Left forelimb (tissue), 1 donor: ENCODE measurements at regions not wholly inside any gene's neighbourhood (a gene's known extent, or its start where the extent isn't known, plus 50 kb on each side); places are given as distances from the start of the nearest gene placed in this dataset.

Source experiments
- DNase-seq: peaks from one replicate; pipeline ENCODE4 v3.0.0-alpha.2; 2018; ENCODE audit warnings: low spot score

DNA sequence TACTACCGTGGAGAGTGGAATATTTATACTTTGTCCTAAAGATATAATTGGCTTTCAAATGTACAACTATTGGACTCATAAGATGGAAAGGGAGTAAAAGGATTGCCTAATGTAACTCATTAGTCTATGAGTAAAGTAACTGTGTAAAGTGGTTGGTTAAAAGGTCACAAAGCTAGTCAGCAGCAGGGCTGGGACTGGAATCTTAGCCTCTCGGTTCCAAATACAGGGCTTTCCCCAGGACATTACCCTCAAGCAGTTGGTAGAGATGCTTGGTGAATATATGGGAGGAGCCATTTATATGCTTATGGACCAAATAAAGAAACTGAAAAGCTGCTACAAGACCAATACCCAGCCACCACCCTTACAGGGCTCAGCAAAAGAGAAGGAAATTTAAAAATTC, 283.7 kb downstream of the HLX start:
- no peak for DNase-seq

DNA sequence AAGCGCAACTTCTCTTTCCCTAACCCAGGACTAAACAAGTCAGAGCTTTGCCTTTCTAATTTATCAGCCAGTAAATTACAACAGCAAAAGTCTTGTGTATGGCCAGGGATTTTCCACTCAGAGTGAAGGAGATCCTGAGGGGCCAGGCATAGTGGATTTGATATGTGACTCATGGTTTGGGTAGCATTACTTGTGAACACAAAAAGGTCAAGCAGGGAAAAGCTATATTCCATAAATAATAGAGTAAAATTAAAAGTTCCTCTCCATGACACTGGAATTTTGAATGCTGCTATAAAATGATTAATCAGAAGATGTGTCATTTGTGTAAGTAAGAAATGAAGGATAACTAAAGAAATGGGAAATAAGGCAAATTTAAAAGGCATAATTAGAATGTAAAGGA, 284.8 kb downstream of the HLX start:
- DNase-seq = no peak

DNA sequence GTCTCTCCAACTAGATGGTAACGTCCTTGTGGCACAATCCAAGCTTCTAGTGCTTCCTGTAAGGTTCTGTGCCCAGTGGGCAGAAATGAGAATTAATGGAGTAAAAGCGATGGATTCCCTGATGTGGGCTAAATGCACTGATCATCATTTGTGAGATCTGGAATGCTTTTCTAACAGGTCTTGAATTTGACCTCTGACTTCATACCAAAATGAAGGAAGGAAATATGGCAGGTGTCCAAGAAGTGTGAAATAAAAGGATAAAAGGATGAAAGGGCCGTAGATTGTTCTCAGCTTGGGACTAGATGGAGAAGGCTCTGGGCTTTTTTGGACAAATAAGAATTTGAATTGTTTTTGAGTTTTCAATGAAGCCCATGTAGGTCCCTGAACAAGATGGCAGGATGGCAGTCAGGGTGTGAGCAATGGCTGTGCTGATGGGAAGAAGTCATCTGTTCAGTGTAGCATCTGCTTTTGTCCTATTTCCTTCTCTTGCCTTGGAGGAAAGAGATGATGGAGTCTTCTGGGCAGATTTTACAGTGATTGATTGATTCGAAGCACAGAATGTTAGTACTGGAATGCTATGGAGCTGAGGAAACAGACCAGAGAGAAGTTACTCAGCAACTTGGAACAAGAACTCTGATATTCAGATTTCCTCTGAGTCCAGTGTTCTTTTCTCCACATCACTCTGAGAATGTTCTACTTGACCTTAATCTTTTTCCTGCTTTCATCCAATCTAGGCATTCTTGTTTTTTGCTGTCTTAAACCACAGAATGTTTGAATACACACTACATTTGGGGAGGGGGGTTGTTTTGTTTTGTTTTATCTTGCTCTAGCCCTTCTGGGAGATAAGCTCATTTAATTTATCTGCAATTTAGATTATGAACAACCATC, 286.0 kb downstream of the HLX start:
- no peak for DNase-seq

DNA sequence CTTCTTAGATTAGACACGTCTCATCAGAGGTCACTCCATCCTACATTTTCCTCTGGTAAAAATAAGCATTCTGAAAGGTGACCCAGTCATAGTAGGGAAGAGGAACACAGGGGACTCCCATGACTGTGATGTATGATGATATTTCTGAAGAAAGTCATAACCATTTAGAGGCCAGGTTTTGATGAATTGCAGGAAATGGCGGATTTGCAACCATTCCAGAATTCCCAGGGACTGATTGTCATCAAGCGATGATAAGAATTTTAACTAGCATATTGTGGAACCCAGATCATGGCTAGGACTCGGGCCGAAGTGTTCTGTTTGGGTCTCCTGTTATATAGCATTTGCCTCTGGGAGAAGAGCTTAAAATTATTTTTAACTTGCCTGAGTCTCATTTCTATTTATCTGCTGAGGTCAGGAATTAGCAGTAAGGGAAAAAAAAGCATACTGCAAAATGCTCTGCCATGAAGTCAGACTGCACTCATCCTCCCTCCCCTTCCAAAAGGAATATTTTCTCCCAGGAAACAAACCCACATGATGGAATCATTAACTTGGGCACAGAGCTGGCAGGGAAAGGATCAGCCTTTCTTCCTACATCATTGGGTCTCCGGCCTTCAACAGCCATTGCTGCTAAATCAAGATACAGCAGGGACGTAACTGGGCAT, 286.7 kb downstream of the HLX start:
- no peak for DNase-seq

DNA sequence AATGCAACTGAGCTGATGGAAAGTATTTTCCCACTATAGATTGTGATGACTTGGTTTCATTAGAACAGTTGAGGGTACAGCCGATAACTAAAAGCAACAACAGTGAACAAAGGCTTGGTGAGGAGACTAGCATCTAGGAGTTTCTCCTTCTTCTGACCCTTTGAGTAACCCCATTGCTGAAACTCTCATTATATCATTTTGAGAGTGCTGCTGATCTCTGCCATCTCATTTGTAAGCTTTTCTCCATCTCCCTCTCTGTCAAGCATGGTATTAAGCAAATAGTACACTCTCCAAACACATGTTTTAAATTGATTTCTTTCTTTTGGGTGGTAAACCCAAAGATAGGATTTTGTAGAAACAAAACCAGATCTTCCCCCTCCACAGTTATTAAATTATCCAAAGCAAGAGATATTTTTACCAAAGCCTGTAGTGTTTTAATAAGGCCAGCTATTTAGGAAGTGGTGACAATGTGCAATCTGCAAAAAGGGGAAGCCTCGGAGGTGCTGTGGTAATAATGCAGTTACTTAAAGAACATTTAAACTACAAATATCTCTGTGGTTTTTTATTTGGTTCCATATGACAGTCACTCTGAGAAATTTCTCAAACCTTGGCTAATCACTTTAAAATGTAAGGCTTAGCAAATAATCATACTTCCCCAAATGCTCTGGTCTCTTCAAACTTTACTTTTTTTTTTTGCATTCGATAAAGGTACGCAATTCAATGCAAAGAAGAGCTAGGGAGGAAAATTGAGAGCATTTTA, 287.5 kb downstream of the HLX start:
- no peak for DNase-seq

DNA sequence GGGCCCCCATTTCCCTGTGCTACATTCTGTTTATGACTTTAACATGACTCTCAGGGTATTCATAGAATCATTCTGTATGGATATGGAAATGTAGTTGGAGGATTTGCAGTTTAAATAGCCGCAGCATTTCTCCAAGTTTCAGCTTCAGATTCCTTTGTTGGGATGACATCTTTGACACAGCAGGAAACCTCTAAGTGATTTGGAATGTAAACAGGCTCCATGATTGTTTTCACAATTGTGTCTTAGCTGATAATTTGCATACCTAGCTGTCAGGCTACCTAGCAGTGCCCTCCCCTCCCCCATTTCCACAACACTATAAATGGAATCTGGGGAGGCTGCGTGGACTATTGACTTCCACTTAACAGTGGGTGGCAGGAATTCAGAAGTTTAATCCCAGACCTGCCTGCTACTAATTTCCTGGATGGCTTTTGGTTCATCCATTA, 290.2 kb downstream of the HLX start:
- no peak for DNase-seq

GRCh38 chr1:221170171-221170570, 290.9 kb downstream of the HLX start:
- no peak for DNase-seq

DNA sequence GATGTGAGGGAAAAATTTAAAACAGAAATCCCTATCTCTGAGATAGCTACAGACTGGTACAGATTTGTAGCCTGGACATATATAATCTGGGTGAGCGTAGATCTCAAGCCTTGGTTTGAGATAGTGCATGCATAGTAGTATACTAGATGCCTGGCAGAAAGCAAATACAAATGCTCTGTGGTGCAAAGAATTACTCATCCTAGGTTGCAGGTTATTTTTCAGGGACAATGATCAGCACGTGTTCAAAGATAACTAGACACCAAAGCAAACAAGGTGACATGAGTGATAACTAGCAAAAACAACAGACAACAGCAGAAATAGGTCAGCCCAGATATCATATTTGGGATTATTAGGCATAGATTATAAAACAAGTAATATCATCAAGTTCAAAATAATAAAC, 292.5 kb downstream of the HLX start:
- DNase-seq = no peak

DNA sequence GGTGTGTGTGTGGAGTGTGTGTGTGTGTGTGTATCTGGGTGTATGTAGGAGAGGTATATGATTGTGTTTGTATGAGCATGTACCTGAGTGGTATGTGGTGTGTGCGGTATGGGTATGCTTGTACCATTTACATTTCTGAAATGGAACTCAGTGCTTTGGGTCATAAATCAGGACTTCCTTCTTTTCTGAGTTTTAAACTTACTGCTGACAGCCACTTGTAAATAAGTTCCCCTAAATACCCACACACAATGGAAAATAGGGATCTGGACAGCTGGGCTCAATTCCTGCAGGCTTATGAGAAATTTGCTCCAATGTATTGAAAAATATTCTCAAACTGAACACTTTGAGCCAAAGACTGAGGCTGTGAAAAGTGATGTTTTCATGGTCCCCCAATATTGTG, 293.6 kb downstream of the HLX start:
- no peak for DNase-seq

GRCh38 chr1:221174330-221174993, 295.2 kb downstream of the HLX start:
- peak; percentile 65 for DNase-seq

GRCh38 chr1:221175249-221175648, 296.0 kb downstream of the HLX start:
- no peak for DNase-seq

- no peak for DNase-seq
Observed at GRCh38 chr1:221180704-221181368, 301.6 kb downstream of the HLX start.

GRCh38 chr1:221182791-221183533, 303.7 kb downstream of the HLX start:
- DNase-seq = no peak

DNA sequence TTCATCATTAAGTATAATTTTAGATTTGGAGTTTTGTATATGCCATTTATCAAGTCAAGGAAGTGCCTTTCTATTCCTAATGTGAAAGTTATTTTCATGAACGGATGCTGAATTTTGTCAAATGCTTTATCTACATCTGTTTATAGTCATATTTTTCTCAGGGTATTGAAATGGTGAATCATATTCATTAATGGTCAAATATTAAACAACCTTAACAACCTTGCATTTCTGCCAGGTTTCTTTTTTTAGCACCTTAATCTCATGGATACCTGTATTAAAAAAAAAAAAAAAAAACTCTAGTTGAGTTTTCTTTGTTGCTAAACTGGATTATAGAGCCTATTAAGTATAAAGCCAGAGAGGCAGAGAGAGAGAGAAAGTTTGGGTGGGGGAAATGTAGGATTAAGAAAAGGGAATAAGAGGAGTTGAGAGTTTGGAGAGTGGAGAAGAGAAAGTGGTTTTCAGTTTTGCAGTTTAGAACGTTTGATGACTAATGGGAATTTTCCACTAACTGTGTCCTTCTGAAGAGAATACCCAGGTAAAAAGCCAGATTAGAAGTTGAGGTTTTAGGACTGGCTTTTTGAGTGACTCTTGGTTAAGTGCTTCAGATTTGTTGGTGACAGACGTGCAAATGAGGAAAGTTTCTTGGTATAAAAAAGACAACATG, 305.0 kb downstream of the HLX start:
- no peak for DNase-seq

DNA sequence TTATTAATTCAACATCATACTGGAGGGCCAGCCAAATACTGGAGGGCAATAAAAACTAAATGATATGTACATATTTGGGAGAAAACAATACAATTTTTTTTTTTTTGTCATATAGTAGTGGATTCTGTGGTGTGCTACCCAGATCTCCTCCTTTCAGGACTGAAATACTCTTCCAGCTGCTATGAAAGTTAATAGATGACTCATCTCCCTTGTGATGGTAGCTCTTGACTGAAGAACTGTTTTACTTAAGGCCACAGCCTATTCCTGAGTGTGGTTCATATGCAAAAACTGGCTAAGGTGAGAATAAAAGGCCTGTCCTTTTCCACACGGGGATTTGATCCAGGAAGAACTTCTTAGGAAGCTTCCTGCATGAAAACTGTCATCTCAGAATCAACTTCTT, 307.9 kb downstream of the HLX start:
- no peak for DNase-seq

DNA sequence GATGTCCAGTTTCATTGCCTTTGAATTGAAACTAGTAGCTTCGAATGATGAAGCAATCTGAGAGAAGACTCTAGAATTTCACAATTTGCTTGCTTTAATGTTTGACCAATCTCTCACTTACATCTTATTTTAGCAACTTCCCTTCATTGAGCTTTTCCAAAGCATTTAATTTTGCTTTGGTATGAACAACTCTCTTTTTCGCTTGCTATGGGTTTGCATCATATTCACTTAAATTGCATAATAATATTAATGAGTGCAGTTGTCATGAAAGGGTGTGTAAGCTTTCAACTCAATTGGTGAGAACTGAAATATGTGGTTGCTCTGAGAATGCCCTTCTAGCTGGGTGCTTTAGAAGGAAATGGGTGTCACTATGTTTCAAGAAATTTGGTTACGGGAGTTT, 309.2 kb downstream of the HLX start:
- DNase-seq = no peak

GRCh38 chr1:221190249-221190648, 311.0 kb downstream of the HLX start:
- DNase-seq = no peak

DNA sequence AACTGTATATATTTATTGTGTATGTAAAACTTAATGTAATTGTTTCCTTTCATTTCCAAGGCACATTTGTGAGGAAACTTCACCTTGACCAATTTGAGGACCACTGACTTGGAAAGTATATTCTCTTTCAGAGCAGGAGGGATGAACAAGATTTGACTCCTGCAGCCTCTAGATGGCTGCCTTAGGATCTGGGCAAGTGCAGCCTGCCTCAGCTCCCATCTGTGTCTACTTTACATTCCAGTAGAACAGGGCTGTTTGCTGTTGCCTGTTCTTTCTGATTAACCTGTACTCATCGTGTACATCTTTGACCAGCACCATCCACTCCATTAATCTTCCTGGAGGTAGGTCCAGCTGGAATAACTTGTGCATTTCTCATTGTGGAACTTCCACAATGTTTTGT, 312.8 kb downstream of the HLX start:
- DNase-seq = no peak

DNA sequence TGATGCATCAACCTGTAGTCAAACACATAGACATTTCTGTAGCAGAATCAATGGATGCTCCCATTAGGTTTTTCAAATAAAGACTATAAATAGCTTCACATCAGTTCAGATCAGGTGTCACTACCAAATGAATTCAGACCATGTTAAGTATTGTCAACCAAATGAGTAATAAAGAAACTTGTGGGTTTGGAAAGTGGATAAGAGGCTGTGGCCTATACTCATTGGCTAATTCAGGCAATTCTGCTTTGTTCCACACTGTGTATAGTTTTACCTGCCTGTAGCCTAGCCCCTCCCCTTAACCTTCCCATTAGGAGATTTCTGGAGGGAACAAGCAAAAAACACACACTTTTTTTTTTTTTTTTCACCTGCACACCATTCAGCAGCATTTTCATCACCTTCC, 321.2 kb downstream of the HLX start:
- DNase-seq = no peak

GRCh38 chr1:221201773-221202172, 322.5 kb downstream of the HLX start:
- no peak for DNase-seq
